HG03025 (cell line): ENCODE measurements at regions not wholly inside any gene's neighbourhood (a gene's known extent, or its start where the extent isn't known, plus 50 kb on each side); places are given as distances from the start of the nearest gene placed in this dataset.

Experiments
- ATAC-seq: cut with Tn5 transposase; IDR thresholded peaks from one replicate; pipeline ENCODE4 v1.9.1; 2021; ENCODE audit warnings: mild to moderate bottlenecking, moderate library complexity; ENCODE audit not compliant: unreplicated experiment, low FRiP score

GRCh38 chr11:43545610-43546009 lies 134.9 kb upstream of the HSD17B12 start:
- ATAC-seq: no peak

- no peak for ATAC-seq
Measured at GRCh38 chr11:43546561-43547429, 133.7 kb upstream of the HSD17B12 start.

DNA sequence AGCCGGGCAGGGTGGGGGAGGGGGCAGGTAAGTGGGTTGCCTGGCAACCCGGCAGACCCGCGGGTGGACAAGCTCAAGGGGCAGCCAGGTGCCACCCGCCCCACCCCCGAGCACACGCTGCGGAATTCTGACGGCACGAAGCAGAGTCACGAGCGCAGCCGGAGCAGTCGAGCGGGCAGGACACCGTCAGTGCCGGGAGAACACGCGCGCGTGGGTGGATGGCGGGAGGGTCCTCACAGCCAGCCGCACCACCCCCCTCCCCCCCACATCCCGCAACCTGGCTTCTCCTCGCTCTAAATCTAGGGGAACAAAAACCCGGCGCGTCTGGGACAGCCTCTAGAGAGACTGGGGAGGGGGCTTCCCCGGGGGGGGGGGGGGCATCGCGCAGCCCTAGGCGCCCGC lies 133.1 kb upstream of the HSD17B12 start:
- no peak for ATAC-seq

DNA sequence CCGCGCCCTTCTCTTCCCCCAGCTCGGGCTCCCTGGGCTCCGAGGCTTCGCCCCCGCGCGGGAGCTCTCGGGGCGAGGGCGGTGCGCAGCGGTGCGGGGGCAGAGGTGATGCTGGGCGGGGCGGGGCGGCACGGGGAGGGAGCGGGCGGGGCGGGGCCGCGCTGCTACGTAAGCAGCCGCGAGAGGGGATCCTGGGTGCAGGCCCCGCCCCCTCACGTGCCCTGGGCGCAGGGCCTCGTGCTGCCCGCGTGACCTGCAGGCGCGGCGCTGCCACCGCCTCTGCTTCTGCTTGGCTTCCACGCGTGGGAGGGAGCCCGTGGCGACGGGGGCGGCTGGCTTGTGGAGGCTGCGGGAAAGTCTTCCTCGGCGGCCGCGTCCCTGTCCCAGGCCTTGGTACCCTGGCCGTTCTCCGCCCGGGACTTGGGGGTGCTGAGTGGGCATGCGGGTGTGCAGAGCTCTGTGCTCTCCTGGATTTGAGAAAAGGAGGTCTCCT lies 132.6 kb upstream of the HSD17B12 start:
- no peak for ATAC-seq

- ATAC-seq: no peak
Measured at GRCh38 chr11:43548916-43549315, 131.6 kb upstream of the HSD17B12 start.

DNA sequence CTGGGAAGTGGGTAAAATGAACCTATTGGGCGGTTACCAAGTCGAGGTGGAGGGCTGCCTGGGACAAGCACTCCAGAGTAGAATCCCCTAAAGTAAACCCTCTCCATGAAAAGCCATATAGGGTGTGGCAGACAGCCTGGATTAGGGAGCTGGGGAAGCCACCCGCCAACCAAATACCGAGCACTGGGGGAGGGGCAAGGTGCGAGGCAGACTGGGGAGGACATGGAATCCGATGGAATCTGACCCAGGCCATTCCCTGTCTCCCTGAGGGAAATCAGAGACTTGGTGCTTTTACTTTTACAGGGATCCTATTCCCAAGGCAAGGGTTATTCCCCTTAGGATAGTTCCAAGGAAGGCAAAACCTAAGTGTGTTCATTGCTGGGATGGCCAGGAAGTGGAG lies 130.9 kb upstream of the HSD17B12 start:
- no peak for ATAC-seq

DNA sequence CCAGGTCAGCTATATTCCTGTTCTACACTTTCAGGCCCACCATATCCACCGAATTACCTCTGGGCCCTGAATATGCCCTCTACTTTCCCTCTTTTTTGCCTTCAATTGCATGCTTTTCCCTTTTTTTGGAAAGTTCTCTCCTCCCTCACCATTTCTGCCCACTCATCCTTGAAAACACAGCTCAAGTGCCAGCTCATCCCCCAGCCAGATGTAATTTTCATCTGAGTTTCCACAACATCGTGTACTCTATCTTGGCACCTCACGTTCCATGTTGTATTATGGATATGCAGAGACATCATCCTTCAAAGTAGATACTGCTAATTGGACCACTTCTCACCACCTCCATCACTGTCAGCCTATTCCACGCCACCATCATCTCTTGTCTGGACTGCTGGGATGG lies 129.8 kb upstream of the HSD17B12 start:
- no peak for ATAC-seq

DNA sequence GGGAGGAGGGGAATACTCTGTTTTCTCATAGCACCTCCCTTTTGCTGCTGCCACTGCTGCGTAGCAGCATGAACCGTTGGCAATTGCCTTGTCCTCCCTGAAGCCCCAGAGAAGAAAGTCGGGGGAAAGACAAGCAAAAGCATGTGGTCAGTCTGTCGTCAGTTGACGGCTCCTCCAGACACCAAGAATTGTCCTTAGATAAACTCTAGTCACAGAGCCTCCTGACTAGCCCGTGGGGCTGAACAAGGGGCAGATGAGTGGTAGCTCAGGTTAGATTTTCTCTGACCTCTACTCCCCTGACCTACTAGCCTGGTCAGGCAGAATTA lies 126.4 kb upstream of the HSD17B12 start:
- no peak for ATAC-seq

GRCh38 chr11:43555186-43555585 lies 125.4 kb upstream of the HSD17B12 start:
- ATAC-seq: no peak

GRCh38 chr11:43555816-43556611 lies 124.5 kb upstream of the HSD17B12 start:
- no peak for ATAC-seq

DNA sequence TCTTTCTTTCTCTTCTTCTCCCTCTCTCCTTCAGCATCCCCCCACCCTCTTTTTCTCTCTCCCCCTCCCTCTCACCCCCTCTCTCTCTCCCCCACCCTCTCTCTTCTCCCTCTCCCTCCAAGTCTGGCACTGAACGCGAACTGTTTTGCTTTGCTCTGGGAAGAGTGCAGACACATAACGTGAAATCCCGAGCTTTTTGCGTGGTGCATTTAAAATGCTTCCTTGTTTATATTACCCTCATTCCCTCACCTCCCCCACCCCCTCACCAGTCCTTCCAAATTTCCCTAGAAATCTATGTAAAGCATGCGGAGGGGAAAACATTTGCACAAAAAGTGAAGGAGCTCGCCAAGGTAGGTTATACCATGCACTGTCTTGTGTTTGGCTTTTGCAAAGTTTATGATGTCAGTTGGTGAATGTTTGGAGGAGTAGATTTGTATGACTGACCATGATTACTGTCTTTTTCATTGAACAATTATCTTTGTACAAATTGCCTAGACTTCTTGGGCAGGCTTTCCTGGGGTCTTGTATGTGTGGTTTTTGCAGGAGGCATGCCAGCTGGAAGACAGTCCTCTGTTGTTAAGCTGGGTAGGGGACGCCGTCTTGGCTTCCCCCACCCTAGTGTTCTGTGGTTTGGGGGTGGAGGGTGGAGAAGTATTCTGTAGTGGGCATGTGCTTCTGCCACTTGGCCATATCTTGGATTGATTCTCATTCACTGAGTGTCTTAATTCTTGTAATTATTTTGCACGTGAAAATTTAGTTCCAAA lies 123.7 kb upstream of the HSD17B12 start:
- no peak for ATAC-seq

GRCh38 chr11:43557553-43558110 lies 122.9 kb upstream of the HSD17B12 start:
- ATAC-seq: no peak

GRCh38 chr11:43558146-43558545 lies 122.4 kb upstream of the HSD17B12 start:
- no peak for ATAC-seq

- no peak for ATAC-seq
Measured at GRCh38 chr11:43558556-43559127, 121.9 kb upstream of the HSD17B12 start.

GRCh38 chr11:43561832-43562231 lies 118.7 kb upstream of the HSD17B12 start:
- no peak for ATAC-seq

- peak; percentile 68 for ATAC-seq
Measured at GRCh38 chr11:43567396-43567975, 113.1 kb upstream of the HSD17B12 start.

GRCh38 chr11:43573233-43573632 lies 107.3 kb upstream of the HSD17B12 start:
- no peak for ATAC-seq

GRCh38 chr11:43573873-43574272 lies 106.7 kb upstream of the HSD17B12 start:
- no peak for ATAC-seq

DNA sequence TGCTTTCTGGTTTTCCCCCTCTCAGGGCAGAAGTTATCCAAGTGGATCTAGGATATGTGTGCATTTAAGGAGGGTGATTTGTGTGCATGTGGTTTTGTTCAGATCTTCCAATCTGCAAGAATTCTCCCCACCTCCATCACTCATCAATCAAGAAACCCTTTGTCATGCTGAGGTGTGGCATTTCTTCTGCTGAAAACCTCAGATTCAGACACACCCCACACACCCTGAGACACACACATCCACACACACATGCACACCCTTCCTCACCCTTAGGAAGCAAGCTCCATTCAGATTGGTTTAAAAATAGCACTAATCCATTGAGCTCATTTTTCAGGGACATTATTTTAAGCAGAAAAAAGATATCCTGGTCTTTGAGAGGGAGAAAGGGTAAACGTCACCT lies 106.1 kb upstream of the HSD17B12 start:
- ATAC-seq: no peak
